ENCODE measurements at regions not wholly inside any gene's neighbourhood (a gene's known extent, or its start where the extent isn't known, plus 50 kb on each side); places are given as distances from the start of the nearest gene placed in this dataset.

GRCh38 chr15:56298723-56299122 is 55.0 kb upstream of the RFX7 start:
- TF ChIP-seq CTCF (IDR thresholded peaks at IDR 0.05) (no peak), POLR2A (IDR thresholded peaks at IDR 0.05) (no peak)
